ENCODE measurements at regions not wholly inside any gene's neighbourhood (a gene's known extent, or its start where the extent isn't known, plus 50 kb on each side); places are given as distances from the start of the nearest gene placed in this dataset.
"Not testable (repeated sequence)": the region's sequence is repeated elsewhere in the genome, so short reads cannot be mapped to it uniquely, and the experiment has no call there.

GRCh38 chr5:33073881-33074327 is 362.8 kb downstream of the NPR3 start:
- no peak for DNase-seq

- no peak for DNase-seq
Measured at GRCh38 chr5:33074548-33074947, 363.4 kb downstream of the NPR3 start.

GRCh38 chr5:33075731-33076130 is 364.6 kb downstream of the NPR3 start:
- DNase-seq, result no peak

GRCh38 chr5:33079548-33079947 is 361.2 kb upstream of the TARS1 start:
- no peak for DNase-seq

GRCh38 chr5:33080287-33080686 is 360.5 kb upstream of the TARS1 start:
- no peak for DNase-seq

GRCh38 chr5:33088176-33088575 is 352.6 kb upstream of the TARS1 start:
- DNase-seq, result no peak

GRCh38 chr5:33091571-33092363 is 349.0 kb upstream of the TARS1 start:
- no peak for DNase-seq

- no peak for DNase-seq
Measured at GRCh38 chr5:33092719-33093118, 348.0 kb upstream of the TARS1 start.

- DNase-seq, result no peak
Measured at GRCh38 chr5:33102551-33102950, 338.2 kb upstream of the TARS1 start.

GRCh38 chr5:33105521-33105941 is 335.2 kb upstream of the TARS1 start:
- no peak for DNase-seq

- not testable (repeated sequence) for DNase-seq
Measured at GRCh38 chr5:33110496-33110895, 330.3 kb upstream of the TARS1 start.

GRCh38 chr5:33114361-33114760 is 326.4 kb upstream of the TARS1 start:
- no peak for DNase-seq

- no peak for DNase-seq
Measured at GRCh38 chr5:33115467-33115866, 325.3 kb upstream of the TARS1 start.

GRCh38 chr5:33118761-33119415 is 321.9 kb upstream of the TARS1 start:
- no peak for DNase-seq

- no peak for DNase-seq
Measured at GRCh38 chr5:33120671-33121070, 320.1 kb upstream of the TARS1 start.

- no peak for DNase-seq
Measured at GRCh38 chr5:33129309-33129708, 311.5 kb upstream of the TARS1 start.

GRCh38 chr5:33136785-33137184 is 304.0 kb upstream of the TARS1 start:
- no peak for DNase-seq

GRCh38 chr5:33138145-33138544 is 302.6 kb upstream of the TARS1 start:
- not testable (repeated sequence) for DNase-seq

- DNase-seq, result no peak
Measured at GRCh38 chr5:33143405-33144123, 297.2 kb upstream of the TARS1 start.

GRCh38 chr5:33146881-33147280 is 293.9 kb upstream of the TARS1 start:
- DNase-seq, result no peak

- no peak for DNase-seq
Measured at GRCh38 chr5:33148076-33148513, 292.7 kb upstream of the TARS1 start.

GRCh38 chr5:33153372-33153771 is 287.4 kb upstream of the TARS1 start:
- no peak for DNase-seq

GRCh38 chr5:33153831-33154230 is 286.9 kb upstream of the TARS1 start:
- DNase-seq, result no peak

GRCh38 chr5:33160871-33161270 is 279.9 kb upstream of the TARS1 start:
- no peak for DNase-seq

Data from suppressor macrophage treated with lipopolysaccharide for 4 hours (primary cell).